Right lobe of liver (tissue), 6 donors: ENCODE measurements at regions not wholly inside any gene's neighbourhood (a gene's known extent, or its start where the extent isn't known, plus 50 kb on each side); places are given as distances from the start of the nearest gene placed in this dataset.

Source experiments
- ATAC-seq, 4 donors: fragments of 200-7000 bp; cut with Tn5 transposase; one replicate each; pipeline ENCODE4 v1.9.1; 2020; ENCODE audit warnings: mild to moderate bottlenecking in 4 of 4, moderate library complexity in 4 of 4
- DNase-seq, 3 donors: peaks; one replicate each; pipeline ENCODE4 v3.0.0-alpha.2; 2020
- H3K27ac ChIP-seq, 3 donors: fragments of 200-600 bp; one replicate each; pipeline ENCODE4 v1.8.0; 2022
- H3K27me3 ChIP-seq, 2 donors: fragments of 200-600 bp; one replicate each; pipeline ENCODE4 v1.8.0; 2022
- H3K36me3 ChIP-seq, 4 donors: fragments of 200-600 bp; sonication (generic) in 1 of 4; one replicate each; pipeline versions ENCODE4 v1.5.1 to v1.8.0; 2017 to 2022; ENCODE audit warnings: control low read depth in 1 of 4
- H3K4me1 ChIP-seq, 4 donors: fragments of 200-600 bp; sonication (generic) in 1 of 4; one replicate each; pipeline versions ENCODE4 v1.5.1 to v1.8.0; 2017 to 2022; ENCODE audit warnings: control low read depth in 1 of 4
- H3K4me3 ChIP-seq, 3 donors: fragments of 200-600 bp; one replicate each; pipeline ENCODE4 v1.8.0; 2022
- H3K9me3 ChIP-seq, 4 donors: fragments of 200-600 bp; sonication (generic) in 1 of 4; one replicate each; pipeline versions ENCODE4 v1.5.1 to v1.8.0; 2017 to 2022; ENCODE audit warnings: control low read depth in 1 of 4
- CTCF ChIP-seq, 4 donors: fragments of 200-600 bp in 3 of 4; fragments of 450-650 bp in 1 of 4; IDR thresholded peaks; one replicate each; pipeline versions ENCODE4 v1.5.1 to v1.8.0; 2016 to 2022; ENCODE audit warnings: antibody characterized with exemption in 4 of 4, mild to moderate bottlenecking in 2 of 4
- POLR2A ChIP-seq: fragments of 450-650 bp; IDR thresholded peaks from one replicate; pipeline ENCODE4 v1.6.1; 2017; ENCODE audit warnings: antibody characterized with exemption, mild to moderate bottlenecking
- WGBS: methylation state at CpG from one replicate; pipeline ENCODE4 v1.1.6; 2018; ENCODE audit warnings: low coverage, low lambda C conversion rate; ENCODE audit not compliant: insufficient coverage; ENCODE audit errors: missing lambda C conversion rate; 5-methylcytosine and 5-hydroxymethylcytosine counted together
- intact Hi-C, 2 donors: fragments of 100-400 bp; cut with DNase I; formaldehyde crosslinking; loops; one replicate each; pipeline versions ENCODE4 v1.11.2 to v1.14.1; 2022
- donor health status: DM: no; HTN: yes; CAD: no.
- donor health status: DM: no; HTN: no; CAD: no.
- donor health status: DM: no; HTN: no; CAD: no.
- donor health status: DM: no; HTN: yes; CAD: no.
- donor health status: DM: no; HTN: yes; CAD: no.

- no peaks in the 10 kb centered on the region for H3K9me3 ChIP-seq
- ATAC-seq, result no peak
Observed at GRCh38 chr12:30014991-30015390, 231.2 kb upstream of the TMTC1 start.

GRCh38 chr12:30012816-30013450 is 229.2 kb upstream of the TMTC1 start:
- Histone ChIP-seq H3K27ac (no peak overlapping the region), H3K4me1 (no peaks in the 10 kb centered on the region), H3K9me3 (no peaks in the 10 kb centered on the region), H3K27me3 (no peaks in the 10 kb centered on the region), H3K4me3 (no peak overlapping the region), H3K36me3 (no peaks in the 10 kb centered on the region)
- no peak for DNase-seq
- intact Hi-C loops, result no loop called here
- no peak for TF ChIP-seq POLR2A
- no peak for TF ChIP-seq CTCF (IDR thresholded peaks at IDR 0.05)
- ATAC-seq, result no peak
- WGBS, result 56% methylated on average over 6 of the region's 6 CpGs

More at GRCh38 chr12:30014991-30015390, 231.2 kb upstream of the TMTC1 start:
- Histone ChIP-seq H3K27me3 (no peaks in the 10 kb centered on the region), H3K4me1 (no peaks in the 10 kb centered on the region), H3K4me3 (no peak overlapping the region), H3K36me3 (no peaks in the 10 kb centered on the region), H3K27ac (no peak overlapping the region)
- TF ChIP-seq POLR2A (no peak), CTCF (IDR thresholded peaks at IDR 0.05) (no peak)
- WGBS, result 75% methylated on average over 1 of the region's 1 CpG
- intact Hi-C loops, result no loop called here
- no peak for DNase-seq

DNA sequence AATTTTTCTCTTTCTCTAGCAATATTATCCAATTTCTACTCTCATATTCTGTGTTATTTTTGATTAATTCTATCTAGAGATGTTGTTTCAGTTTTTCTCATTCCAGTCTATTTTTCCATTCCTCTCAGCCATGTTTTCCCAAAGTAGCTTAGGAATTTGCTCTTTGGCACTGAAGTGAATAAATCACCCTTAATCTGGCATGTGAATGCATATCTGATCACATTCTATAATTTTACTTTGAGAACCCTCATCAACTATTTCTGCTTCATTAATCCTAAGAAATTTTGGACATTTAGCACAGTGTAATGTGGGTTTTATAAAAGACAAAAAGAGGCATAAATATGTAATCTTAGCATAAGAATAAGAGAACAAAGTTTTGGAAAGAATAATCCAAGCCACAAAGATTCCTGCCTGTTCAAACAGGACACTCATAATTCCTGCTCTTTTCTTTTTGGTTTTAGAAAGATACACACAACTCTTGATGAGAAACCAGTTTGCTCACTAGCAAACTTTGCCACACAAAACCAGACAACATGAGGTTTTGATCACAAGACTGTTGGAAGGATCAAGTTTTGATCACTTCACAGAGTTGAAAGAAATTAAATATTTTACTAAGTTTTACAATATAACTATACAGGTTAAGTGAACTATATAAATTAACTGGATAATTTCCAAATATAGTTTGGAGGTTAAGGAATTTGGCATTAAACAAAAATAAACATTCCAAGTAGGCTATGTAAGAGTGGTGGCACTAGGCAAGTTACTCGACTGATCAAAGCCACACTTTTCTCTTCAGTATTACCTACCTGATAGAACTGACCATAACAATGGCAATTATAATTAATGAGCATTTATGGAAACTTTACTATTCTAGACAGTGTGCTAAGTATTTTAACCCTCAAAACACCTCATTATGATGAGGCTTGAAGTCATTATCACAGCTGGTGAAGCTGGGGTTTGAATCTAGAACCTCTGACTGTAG is 226.6 kb upstream of the TMTC1 start:
- no peaks in the 10 kb centered on the region for H3K36me3 ChIP-seq
- H3K27me3 ChIP-seq, result no peaks in the 10 kb centered on the region
- H3K27ac ChIP-seq, result no peak overlapping the region
- no peak for TF ChIP-seq POLR2A
- TF ChIP-seq CTCF (IDR thresholded peaks at IDR 0.05), result no peak
- ATAC-seq (no peak), DNase-seq (no peak)
- no peaks in the 10 kb centered on the region for H3K4me1 ChIP-seq
- intact Hi-C loops, result no loop called here
- H3K9me3 ChIP-seq, result no peaks in the 10 kb centered on the region
- H3K4me3 ChIP-seq, result no peak overlapping the region
- WGBS, result 44% methylated on average over 1 of the region's 1 CpG

GRCh38 chr12:30006021-30006420 is 222.3 kb upstream of the TMTC1 start:
- Histone ChIP-seq H3K4me1 (no peaks in the 10 kb centered on the region), H3K4me3 (no peak overlapping the region), H3K36me3 (no peaks in the 10 kb centered on the region), H3K27ac (no peak overlapping the region), H3K27me3 (no peaks in the 10 kb centered on the region), H3K9me3 (no peaks in the 10 kb centered on the region)
- TF ChIP-seq POLR2A (no peak), CTCF (IDR thresholded peaks at IDR 0.05) (no peak)
- 14% methylated on average over 1 of the region's 1 CpG for WGBS
- DNase-seq (no peak), ATAC-seq (no peak)
- intact Hi-C loops, result no loop called here
